Liver (tissue), 8 donors: ENCODE measurements at regions not wholly inside any gene's neighbourhood (a gene's known extent, or its start where the extent isn't known, plus 50 kb on each side); places are given as distances from the start of the nearest gene placed in this dataset.

Source experiments
- DNase-seq: peaks from one replicate; pipeline ENCODE4 v3.0.0-alpha.2; 2017; ENCODE audit warnings: low spot score
- H3K27ac ChIP-seq, 2 donors: one replicate each; pipeline ENCODE4 v1.7.0; 2013; ENCODE audit warnings: inconsistent platforms in 2 of 2, low read length in 2 of 2, control low read depth in 1 of 2, low read depth in 1 of 2, mild to moderate bottlenecking in 1 of 2
- H3K27me3 ChIP-seq, 4 donors: one replicate each; pipeline versions ENCODE4 v1.6.1 to v1.7.0; 2013; ENCODE audit warnings: low read length in 3 of 4, inconsistent platforms in 1 of 4, mild to moderate bottlenecking in 1 of 4, moderate library complexity in 1 of 4; ENCODE audit not compliant: control insufficient read depth in 4 of 4, insufficient read depth in 4 of 4
- H3K36me3 ChIP-seq, 4 donors: one replicate each; pipeline versions ENCODE4 v1.6.1 to v1.7.0; 2013; ENCODE audit warnings: low read length in 3 of 4, mild to moderate bottlenecking in 3 of 4, low read depth in 1 of 4, moderate library complexity in 1 of 4; ENCODE audit not compliant: control insufficient read depth in 4 of 4, insufficient read depth in 3 of 4
- H3K4me1 ChIP-seq, 4 donors: one replicate each; pipeline versions ENCODE4 v1.6.1 to v1.7.0; 2013; ENCODE audit warnings: low read length in 3 of 4, mild to moderate bottlenecking in 3 of 4, moderate library complexity in 1 of 4; ENCODE audit not compliant: control insufficient read depth in 4 of 4, insufficient read depth in 4 of 4
- H3K4me3 ChIP-seq, 3 donors: one replicate each; pipeline versions ENCODE4 v1.6.1 to v1.7.0; 2013; ENCODE audit warnings: low read length in 3 of 3, control low read depth in 1 of 3, low read depth in 1 of 3, mild to moderate bottlenecking in 1 of 3
- H3K9ac ChIP-seq, 2 donors: one replicate each; pipeline ENCODE4 v1.7.0; 2013; ENCODE audit warnings: low read length in 2 of 2, mild to moderate bottlenecking in 2 of 2, moderate library complexity in 2 of 2, control low read depth in 1 of 2, low read depth in 1 of 2
- H3K9me3 ChIP-seq, 4 donors: one replicate each; pipeline versions ENCODE4 v1.6.1 to v1.7.0; 2013; ENCODE audit warnings: low read length in 3 of 4; ENCODE audit not compliant: control insufficient read depth in 4 of 4
- ATF3 ChIP-seq: IDR thresholded peaks from 2 replicates; pipeline ENCODE4 v1.6.1; 2016; ENCODE audit warnings: antibody characterized with exemption
- EGR1 ChIP-seq, 2 donors: IDR thresholded peaks; 2 replicates each; pipeline ENCODE4 v1.6.1; 2016 to 2018; ENCODE audit warnings: antibody characterized with exemption in 2 of 2, low read depth in 2 of 2
- FOXA1 ChIP-seq: IDR thresholded peaks from 2 replicates; pipeline ENCODE4 v1.6.1; 2016; ENCODE audit warnings: antibody characterized with exemption
- FOXA2 ChIP-seq: IDR thresholded peaks from 2 replicates; pipeline ENCODE4 v1.6.1; 2016; ENCODE audit warnings: antibody characterized with exemption
- GABPA ChIP-seq, 2 donors: IDR thresholded peaks in 1 of 2; conservative IDR thresholded peaks in 1 of 2; 2 replicates each; pipeline ENCODE4 v1.6.1; 2016; ENCODE audit warnings: antibody characterized with exemption in 2 of 2, mild to moderate bottlenecking in 1 of 2, moderate library complexity in 1 of 2
- HNF4A ChIP-seq, 2 donors: conservative IDR thresholded peaks; 2 replicates each; pipeline ENCODE4 v1.6.1; 2016; ENCODE audit warnings: antibody characterized with exemption in 2 of 2, mild to moderate bottlenecking in 2 of 2
- HNF4G ChIP-seq: IDR thresholded peaks from 2 replicates; pipeline ENCODE4 v1.6.1; 2016; ENCODE audit warnings: antibody characterized with exemption
- JUND ChIP-seq, 2 donors: IDR thresholded peaks; 2 replicates each; pipeline ENCODE4 v1.6.1; 2016; ENCODE audit warnings: antibody characterized with exemption in 2 of 2
- NR2F2 ChIP-seq: IDR thresholded peaks from 2 replicates; pipeline ENCODE4 v1.6.1; 2016; ENCODE audit warnings: antibody characterized with exemption
- RAD21 ChIP-seq, 2 donors: IDR thresholded peaks; 2 replicates each; pipeline ENCODE4 v1.6.1; 2016; ENCODE audit warnings: antibody characterized with exemption in 2 of 2, mild to moderate bottlenecking in 2 of 2
- RXRA ChIP-seq, 2 donors: IDR thresholded peaks; 2 replicates each; pipeline ENCODE4 v1.6.1; 2017 to 2018; ENCODE audit warnings: antibody characterized with exemption in 2 of 2, mild to moderate bottlenecking in 1 of 2
- SP1 ChIP-seq: IDR thresholded peaks from 2 replicates; pipeline ENCODE4 v1.6.1; 2018; ENCODE audit warnings: antibody characterized with exemption, mild to moderate bottlenecking
- TAF1 ChIP-seq: conservative IDR thresholded peaks from 2 replicates; pipeline ENCODE4 v1.6.1; 2016; ENCODE audit warnings: antibody characterized with exemption, mild to moderate bottlenecking
- YY1 ChIP-seq: IDR thresholded peaks from 2 replicates; pipeline ENCODE4 v1.6.1; 2016; ENCODE audit warnings: antibody characterized with exemption, mild to moderate bottlenecking
- WGBS: extraction: QIAGEN DNeasy Blood & Tissue Kit; methylation state at CpG from one replicate; pipeline ENCODE4 v1.1.7; 2013; 5-methylcytosine and 5-hydroxymethylcytosine counted together
- TF ChIP-seq, protein P1 (sequence below): IDR thresholded peaks from 2 replicates; pipeline ENCODE4 v1.6.1; 2016; ENCODE audit warnings: antibody characterized with exemption, mild to moderate bottlenecking
- TF ChIP-seq, protein P2 (sequence below): IDR thresholded peaks from 2 replicates; pipeline ENCODE4 v1.6.1; 2016; ENCODE audit warnings: antibody characterized with exemption
- TF ChIP-seq, protein P3 (sequence below): IDR thresholded peaks from 2 replicates; pipeline ENCODE4 v1.6.1; 2016; ENCODE audit warnings: antibody characterized with exemption
- TF ChIP-seq, protein P4 (sequence below): fragments of 150-350 bp; IDR thresholded peaks from 2 replicates; pipeline ENCODE4 v1.5.1; 2017; ENCODE audit warnings: improper control_type of control experiment, low read depth, low read length; ENCODE audit not compliant: missing input control
- donor health status: healthy.
- donor health status: healthy.
- donor health status: healthy.
- donor health status: healthy.
- donor health status: healthy.

- TF ChIP-seq RXRA (IDR thresholded peaks at IDR 0.05) (peak in 1 of 2 donors; percentile 61), RAD21 (IDR thresholded peaks at IDR 0.05) (no peak), GABPA (IDR thresholded peaks at IDR 0.05 in 1 of 2, conservative IDR thresholded peaks at IDR 0.05 in 1 of 2) (no peak), NR2F2 (no peak), EGR1 (IDR thresholded peaks at IDR 0.05; ENCODE audit: low read depth in 2 of 2) (no peak), HNF4A (conservative IDR thresholded peaks at IDR 0.05) (peak in 1 of 2 donors; percentile 48), TAF1 (no peak), FOXA1 (no peak), JUND (IDR thresholded peaks at IDR 0.05) (peak in 1 of 2 donors; percentile 28), FOXA2 (peak; percentile 77), HNF4G (no peak), SP1 (no peak), ATF3 (no peak), YY1 (no peak)
- TF ChIP-seq, protein P1, sequence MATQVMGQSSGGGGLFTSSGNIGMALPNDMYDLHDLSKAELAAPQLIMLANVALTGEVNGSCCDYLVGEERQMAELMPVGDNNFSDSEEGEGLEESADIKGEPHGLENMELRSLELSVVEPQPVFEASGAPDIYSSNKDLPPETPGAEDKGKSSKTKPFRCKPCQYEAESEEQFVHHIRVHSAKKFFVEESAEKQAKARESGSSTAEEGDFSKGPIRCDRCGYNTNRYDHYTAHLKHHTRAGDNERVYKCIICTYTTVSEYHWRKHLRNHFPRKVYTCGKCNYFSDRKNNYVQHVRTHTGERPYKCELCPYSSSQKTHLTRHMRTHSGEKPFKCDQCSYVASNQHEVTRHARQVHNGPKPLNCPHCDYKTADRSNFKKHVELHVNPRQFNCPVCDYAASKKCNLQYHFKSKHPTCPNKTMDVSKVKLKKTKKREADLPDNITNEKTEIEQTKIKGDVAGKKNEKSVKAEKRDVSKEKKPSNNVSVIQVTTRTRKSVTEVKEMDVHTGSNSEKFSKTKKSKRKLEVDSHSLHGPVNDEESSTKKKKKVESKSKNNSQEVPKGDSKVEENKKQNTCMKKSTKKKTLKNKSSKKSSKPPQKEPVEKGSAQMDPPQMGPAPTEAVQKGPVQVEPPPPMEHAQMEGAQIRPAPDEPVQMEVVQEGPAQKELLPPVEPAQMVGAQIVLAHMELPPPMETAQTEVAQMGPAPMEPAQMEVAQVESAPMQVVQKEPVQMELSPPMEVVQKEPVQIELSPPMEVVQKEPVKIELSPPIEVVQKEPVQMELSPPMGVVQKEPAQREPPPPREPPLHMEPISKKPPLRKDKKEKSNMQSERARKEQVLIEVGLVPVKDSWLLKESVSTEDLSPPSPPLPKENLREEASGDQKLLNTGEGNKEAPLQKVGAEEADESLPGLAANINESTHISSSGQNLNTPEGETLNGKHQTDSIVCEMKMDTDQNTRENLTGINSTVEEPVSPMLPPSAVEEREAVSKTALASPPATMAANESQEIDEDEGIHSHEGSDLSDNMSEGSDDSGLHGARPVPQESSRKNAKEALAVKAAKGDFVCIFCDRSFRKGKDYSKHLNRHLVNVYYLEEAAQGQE, result no peak
- TF ChIP-seq, protein P2, sequence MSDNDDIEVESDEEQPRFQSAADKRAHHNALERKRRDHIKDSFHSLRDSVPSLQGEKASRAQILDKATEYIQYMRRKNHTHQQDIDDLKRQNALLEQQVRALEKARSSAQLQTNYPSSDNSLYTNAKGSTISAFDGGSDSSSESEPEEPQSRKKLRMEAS, result peak; percentile 16
- TF ChIP-seq, protein P3, sequence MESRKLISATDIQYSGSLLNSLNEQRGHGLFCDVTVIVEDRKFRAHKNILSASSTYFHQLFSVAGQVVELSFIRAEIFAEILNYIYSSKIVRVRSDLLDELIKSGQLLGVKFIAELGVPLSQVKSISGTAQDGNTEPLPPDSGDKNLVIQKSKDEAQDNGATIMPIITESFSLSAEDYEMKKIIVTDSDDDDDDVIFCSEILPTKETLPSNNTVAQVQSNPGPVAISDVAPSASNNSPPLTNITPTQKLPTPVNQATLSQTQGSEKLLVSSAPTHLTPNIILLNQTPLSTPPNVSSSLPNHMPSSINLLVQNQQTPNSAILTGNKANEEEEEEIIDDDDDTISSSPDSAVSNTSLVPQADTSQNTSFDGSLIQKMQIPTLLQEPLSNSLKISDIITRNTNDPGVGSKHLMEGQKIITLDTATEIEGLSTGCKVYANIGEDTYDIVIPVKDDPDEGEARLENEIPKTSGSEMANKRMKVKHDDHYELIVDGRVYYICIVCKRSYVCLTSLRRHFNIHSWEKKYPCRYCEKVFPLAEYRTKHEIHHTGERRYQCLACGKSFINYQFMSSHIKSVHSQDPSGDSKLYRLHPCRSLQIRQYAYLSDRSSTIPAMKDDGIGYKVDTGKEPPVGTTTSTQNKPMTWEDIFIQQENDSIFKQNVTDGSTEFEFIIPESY, result no peak
- TF ChIP-seq, protein P4, sequence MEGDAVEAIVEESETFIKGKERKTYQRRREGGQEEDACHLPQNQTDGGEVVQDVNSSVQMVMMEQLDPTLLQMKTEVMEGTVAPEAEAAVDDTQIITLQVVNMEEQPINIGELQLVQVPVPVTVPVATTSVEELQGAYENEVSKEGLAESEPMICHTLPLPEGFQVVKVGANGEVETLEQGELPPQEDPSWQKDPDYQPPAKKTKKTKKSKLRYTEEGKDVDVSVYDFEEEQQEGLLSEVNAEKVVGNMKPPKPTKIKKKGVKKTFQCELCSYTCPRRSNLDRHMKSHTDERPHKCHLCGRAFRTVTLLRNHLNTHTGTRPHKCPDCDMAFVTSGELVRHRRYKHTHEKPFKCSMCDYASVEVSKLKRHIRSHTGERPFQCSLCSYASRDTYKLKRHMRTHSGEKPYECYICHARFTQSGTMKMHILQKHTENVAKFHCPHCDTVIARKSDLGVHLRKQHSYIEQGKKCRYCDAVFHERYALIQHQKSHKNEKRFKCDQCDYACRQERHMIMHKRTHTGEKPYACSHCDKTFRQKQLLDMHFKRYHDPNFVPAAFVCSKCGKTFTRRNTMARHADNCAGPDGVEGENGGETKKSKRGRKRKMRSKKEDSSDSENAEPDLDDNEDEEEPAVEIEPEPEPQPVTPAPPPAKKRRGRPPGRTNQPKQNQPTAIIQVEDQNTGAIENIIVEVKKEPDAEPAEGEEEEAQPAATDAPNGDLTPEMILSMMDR, result no peak
- WGBS, result 51% methylated on average over 9 of the region's 9 CpGs
Measured at GRCh38 chr6:108752733-108753590, 95.3 kb upstream of the ARMC2 start.

More at GRCh38 chr6:108752733-108753590, 95.3 kb upstream of the ARMC2 start:
- Histone ChIP-seq H3K27me3 (no peaks in the 10 kb centered on the region), H3K4me3 (no peak overlapping the region), H3K9me3 (no peaks in the 10 kb centered on the region), H3K9ac (no peak overlapping the region), H3K4me1 (peaks cover 7 to 26% (median 20%) of the 10 kb centered on the region in 4 donors), H3K27ac (peak overlapping the region in 1 of 2 donors; percentile 16), H3K36me3 (no peaks in the 10 kb centered on the region)
- DNase-seq, result no peak
